ENCODE measurements at regions not wholly inside any gene's neighbourhood (a gene's known extent, or its start where the extent isn't known, plus 50 kb on each side); places are given as distances from the start of the nearest gene placed in this dataset.

- TF ChIP-seq CTCF (conservative IDR thresholded peaks at IDR 0.05; ENCODE audit: low read length), result no peak
- TF ChIP-seq EZH2phosphoT487 (IDR thresholded peaks at IDR 0.05; ENCODE audit: borderline replicate concordance), result no peak
Measured at GRCh38 chr12:85621041-85621440, 215.2 kb downstream of the RASSF9 start.

All from Loucy (cell line).